CD8-positive, alpha-beta memory T cell (primary cell): ENCODE measurements at regions not wholly inside any gene's neighbourhood (a gene's known extent, or its start where the extent isn't known, plus 50 kb on each side); places are given as distances from the start of the nearest gene placed in this dataset.
A peak's percentile ranks its signal among the peaks of the same experiment; 100 is the strongest.

ENCODE experiments used
- CTCF ChIA-PET: fragments of 350-600 bp; sonication (Branson Sonifier 250); formaldehyde crosslinking; loops from one replicate; lab custom pipeline; 2021; ENCODE audit warnings: antibody characterized with exemption; lab: Charles Lee
- POLR2A ChIA-PET: fragments of 350-600 bp; sonication (Branson Sonifier 250); formaldehyde crosslinking; loops from one replicate; lab custom pipeline; 2021; ENCODE audit warnings: antibody characterized with exemption; lab: Charles Lee
- DNase-seq, 5 donors: peaks; one replicate each; pipeline versions ENCODE4 v3.0.0 to v3.0.0-alpha.2; 2020 to 2022; ENCODE audit warnings: mixed read lengths in 1 of 5
- H3K27ac ChIP-seq: one replicate; pipeline ENCODE4 v1.7.0; 2013; ENCODE audit warnings: low read depth, mild to moderate bottlenecking, low read length, moderate library complexity
- H3K27me3 ChIP-seq: 2 replicates; pipeline ENCODE4 v1.7.0; 2013; ENCODE audit warnings: low read length, mild to moderate bottlenecking; ENCODE audit not compliant: insufficient read depth, poor library complexity, severe bottlenecking
- H3K36me3 ChIP-seq: 2 replicates; pipeline ENCODE4 v1.7.0; 2013; ENCODE audit warnings: mild to moderate bottlenecking, low read length, moderate library complexity; ENCODE audit not compliant: insufficient read depth
- H3K4me1 ChIP-seq: 2 replicates; pipeline ENCODE4 v1.7.0; 2013; ENCODE audit warnings: mild to moderate bottlenecking, low read length, moderate library complexity; ENCODE audit not compliant: insufficient read depth
- H3K4me3 ChIP-seq: 2 replicates; pipeline ENCODE4 v1.7.0; 2013; ENCODE audit warnings: mild to moderate bottlenecking, low read length
- H3K9me3 ChIP-seq: 2 replicates; pipeline ENCODE4 v1.7.0; 2013; ENCODE audit warnings: mild to moderate bottlenecking, low read length
- H3K27ac Mint-ChIP-seq, 8 donors: one replicate each; pipeline ENCODE4 v1.8.0; 2020 to 2021; ENCODE audit warnings: mixed read lengths in 8 of 8, mild to moderate bottlenecking in 6 of 8, inconsistent platforms in 3 of 8, moderate library complexity in 3 of 8
- H3K27me3 Mint-ChIP-seq, 2 donors: one replicate each; pipeline ENCODE4 v1.8.0; 2020 to 2021; ENCODE audit warnings: mixed read lengths in 2 of 2, mild to moderate bottlenecking in 1 of 2, moderate library complexity in 1 of 2
- H3K36me3 Mint-ChIP-seq, 3 donors: one replicate each; pipeline ENCODE4 v1.8.0; 2020 to 2021; ENCODE audit warnings: mixed read lengths in 3 of 3, inconsistent platforms in 1 of 3, mild to moderate bottlenecking in 1 of 3
- H3K4me1 Mint-ChIP-seq, 3 donors: one replicate each; pipeline ENCODE4 v1.8.0; 2020 to 2021; ENCODE audit warnings: mixed read lengths in 3 of 3, inconsistent platforms in 1 of 3, mild to moderate bottlenecking in 1 of 3
- H3K4me3 Mint-ChIP-seq, 7 donors: one replicate each; pipeline ENCODE4 v1.8.0; 2020 to 2021; ENCODE audit warnings: mixed read lengths in 7 of 7, mild to moderate bottlenecking in 6 of 7, moderate library complexity in 4 of 7, inconsistent platforms in 2 of 7
- H3K9me3 Mint-ChIP-seq, 5 donors: one replicate each; pipeline ENCODE4 v1.8.0; 2020 to 2022; ENCODE audit warnings: mixed read lengths in 5 of 5, mild to moderate bottlenecking in 3 of 5, moderate library complexity in 2 of 5, inconsistent platforms in 1 of 5

GRCh38 chr11:19437760-19438159, 197.0 kb upstream of the E2F8 start:
- Histone ChIP-seq H3K36me3 (no peaks in the 10 kb centered on the region), H3K27ac (no peak overlapping the region), H3K4me1 (no peaks in the 10 kb centered on the region), H3K27me3 (no peaks in the 10 kb centered on the region), H3K4me3 (no peak overlapping the region), H3K9me3 (no peaks in the 10 kb centered on the region)
- ChIA-PET POLR2A (no interaction called here), CTCF (no interaction called here)
- Mint-ChIP-seq H3K36me3 (no peaks in the 10 kb centered on the region), H3K4me1 (no peaks in the 10 kb centered on the region), H3K9me3 (peaks cover 0 to 2% (median 0%) of the 10 kb centered on the region in 5 donors), H3K4me3 (no peak overlapping the region), H3K27me3 (peaks cover 14 to 41% of the 10 kb centered on the region in 2 donors), H3K27ac (peak overlapping the region in 1 of 8 donors; percentile 17)
- DNase-seq, result no peak

- Mint-ChIP-seq H3K4me3 (no peak overlapping the region), H3K27me3 (peaks cover 14 to 41% of the 10 kb centered on the region in 2 donors), H3K27ac (no peak overlapping the region), H3K36me3 (no peaks in the 10 kb centered on the region), H3K9me3 (peaks cover 0 to 2% (median 0%) of the 10 kb centered on the region in 5 donors), H3K4me1 (no peaks in the 10 kb centered on the region)
- Histone ChIP-seq H3K27me3 (no peaks in the 10 kb centered on the region), H3K9me3 (no peaks in the 10 kb centered on the region), H3K27ac (no peak overlapping the region), H3K4me1 (no peaks in the 10 kb centered on the region), H3K4me3 (no peak overlapping the region), H3K36me3 (no peaks in the 10 kb centered on the region)
- ChIA-PET POLR2A (no interaction called here), CTCF (no interaction called here)
- DNase-seq, result no peak
Observed at GRCh38 chr11:19436932-19437331, 196.2 kb upstream of the E2F8 start.

- no peak overlapping the region for H3K27ac Mint-ChIP-seq
- H3K9me3 Mint-ChIP-seq, result peaks cover 0 to 2% (median 0%) of the 10 kb centered on the region in 5 donors
- DNase-seq, result no peak
- ChIA-PET CTCF (no interaction called here), POLR2A (no interaction called here)
- no peaks in the 10 kb centered on the region for H3K4me1 Mint-ChIP-seq
- H3K27me3 Mint-ChIP-seq, result peaks cover 10 to 43% of the 10 kb centered on the region in 2 donors
- no peaks in the 10 kb centered on the region for H3K27me3 ChIP-seq
- H3K36me3 ChIP-seq, result no peaks in the 10 kb centered on the region
- no peak overlapping the region for H3K4me3 Mint-ChIP-seq
- no peak overlapping the region for H3K4me3 ChIP-seq
- H3K36me3 Mint-ChIP-seq, result no peaks in the 10 kb centered on the region
- no peaks in the 10 kb centered on the region for H3K9me3 ChIP-seq
- no peaks in the 10 kb centered on the region for H3K4me1 ChIP-seq
- no peak overlapping the region for H3K27ac ChIP-seq
Observed at GRCh38 chr11:19435306-19435989, 194.7 kb upstream of the E2F8 start.

DNA sequence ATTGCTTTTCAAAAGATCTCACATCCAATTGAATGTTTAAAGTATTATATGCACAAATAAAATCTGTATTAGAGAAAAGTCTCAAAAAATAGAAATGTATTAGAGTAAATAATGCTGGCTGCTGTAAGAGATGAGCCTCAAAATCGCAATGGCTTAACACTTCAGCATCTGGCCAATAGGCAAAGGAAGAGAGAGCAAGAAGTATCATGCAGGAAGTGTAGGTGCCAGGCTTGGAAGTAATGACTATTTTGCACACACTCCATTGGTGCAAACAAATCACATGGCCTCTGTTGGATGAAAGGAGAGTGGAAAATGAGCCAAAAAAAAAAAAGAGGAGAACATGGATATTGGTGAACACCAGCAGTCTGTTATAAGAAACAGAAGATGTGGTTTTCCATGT, 193.0 kb upstream of the E2F8 start:
- H3K27ac ChIP-seq, result no peak overlapping the region
- CTCF ChIA-PET, result no interaction called here
- H3K36me3 ChIP-seq, result no peaks in the 10 kb centered on the region
- Mint-ChIP-seq H3K4me3 (no peak overlapping the region), H3K9me3 (peaks cover 0 to 2% (median 0%) of the 10 kb centered on the region in 5 donors), H3K36me3 (no peaks in the 10 kb centered on the region), H3K27me3 (peaks cover 13 to 43% of the 10 kb centered on the region in 2 donors), H3K4me1 (no peaks in the 10 kb centered on the region), H3K27ac (no peak overlapping the region)
- H3K27me3 ChIP-seq, result no peaks in the 10 kb centered on the region
- H3K4me3 ChIP-seq, result no peak overlapping the region
- POLR2A ChIA-PET, result no interaction called here
- no peaks in the 10 kb centered on the region for H3K4me1 ChIP-seq
- no peak for DNase-seq
- H3K9me3 ChIP-seq, result no peaks in the 10 kb centered on the region

GRCh38 chr11:19433367-19433766, 192.6 kb upstream of the E2F8 start:
- ChIA-PET CTCF (no interaction called here), POLR2A (no interaction called here)
- Histone ChIP-seq H3K4me1 (no peaks in the 10 kb centered on the region), H3K4me3 (no peak overlapping the region), H3K9me3 (no peaks in the 10 kb centered on the region), H3K27me3 (no peaks in the 10 kb centered on the region), H3K36me3 (no peaks in the 10 kb centered on the region), H3K27ac (no peak overlapping the region)
- no peak for DNase-seq
- Mint-ChIP-seq H3K4me1 (no peaks in the 10 kb centered on the region), H3K4me3 (no peak overlapping the region), H3K27me3 (peaks cover 10 to 45% of the 10 kb centered on the region in 2 donors), H3K27ac (no peak overlapping the region), H3K9me3 (peaks cover 0 to 2% (median 0%) of the 10 kb centered on the region in 5 donors), H3K36me3 (no peaks in the 10 kb centered on the region)

GRCh38 chr11:19432370-19433061, 191.8 kb upstream of the E2F8 start:
- no peak overlapping the region for H3K4me3 Mint-ChIP-seq
- no peaks in the 10 kb centered on the region for H3K36me3 Mint-ChIP-seq
- CTCF ChIA-PET, result no interaction called here
- Histone ChIP-seq H3K27me3 (no peaks in the 10 kb centered on the region), H3K27ac (no peak overlapping the region), H3K36me3 (no peaks in the 10 kb centered on the region), H3K9me3 (no peaks in the 10 kb centered on the region), H3K4me1 (no peaks in the 10 kb centered on the region), H3K4me3 (no peak overlapping the region)
- POLR2A ChIA-PET, result no interaction called here
- H3K27me3 Mint-ChIP-seq, result peaks cover 10 to 44% of the 10 kb centered on the region in 2 donors
- no peak for DNase-seq
- H3K27ac Mint-ChIP-seq, result no peak overlapping the region
- no peaks in the 10 kb centered on the region for H3K4me1 Mint-ChIP-seq
- no peaks in the 10 kb centered on the region for H3K9me3 Mint-ChIP-seq

DNA sequence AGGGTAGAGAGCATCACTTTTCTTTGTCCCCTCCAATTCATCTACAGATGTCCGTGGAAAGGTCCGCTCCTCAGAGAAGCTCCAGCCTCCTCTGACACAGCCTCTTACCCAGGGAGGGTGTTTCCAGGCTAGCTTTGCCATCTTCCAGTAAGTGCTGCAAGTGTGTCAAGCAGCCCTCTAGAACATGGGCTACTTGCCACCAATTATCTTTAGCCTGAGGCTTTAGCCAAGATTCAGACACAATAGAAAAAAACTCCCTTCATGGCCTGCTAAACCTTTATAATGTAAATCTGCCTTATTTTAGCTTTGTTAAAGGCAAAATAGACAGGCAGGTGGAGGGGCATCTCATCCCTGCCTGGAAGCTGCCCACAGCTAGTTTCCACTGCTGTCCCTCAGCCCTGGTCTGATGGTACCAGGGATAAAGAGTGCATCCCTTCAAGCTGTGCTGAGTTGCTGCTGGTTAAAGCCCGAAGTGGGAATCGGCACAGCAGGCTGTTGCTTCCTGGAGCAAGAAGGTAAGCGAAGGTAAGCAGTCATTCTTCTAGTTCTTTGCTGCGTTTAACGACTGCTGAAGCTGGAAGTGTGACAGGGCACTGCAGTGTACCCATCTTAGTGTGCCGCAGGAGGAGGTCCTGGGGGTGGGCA, 190.1 kb upstream of the E2F8 start:
- Mint-ChIP-seq H3K36me3 (no peaks in the 10 kb centered on the region), H3K9me3 (no peaks in the 10 kb centered on the region), H3K27ac (no peak overlapping the region), H3K27me3 (peaks cover 12 to 49% of the 10 kb centered on the region in 2 donors), H3K4me1 (no peaks in the 10 kb centered on the region), H3K4me3 (no peak overlapping the region)
- Histone ChIP-seq H3K4me3 (no peak overlapping the region), H3K36me3 (no peaks in the 10 kb centered on the region), H3K9me3 (no peaks in the 10 kb centered on the region), H3K4me1 (no peaks in the 10 kb centered on the region), H3K27ac (no peak overlapping the region), H3K27me3 (no peaks in the 10 kb centered on the region)
- CTCF ChIA-PET, result no interaction called here
- POLR2A ChIA-PET, result no interaction called here
- no peak for DNase-seq

- no peak overlapping the region for H3K4me3 ChIP-seq
- no peaks in the 10 kb centered on the region for H3K4me1 Mint-ChIP-seq
- CTCF ChIA-PET, result no interaction called here
- DNase-seq, result no peak
- H3K9me3 Mint-ChIP-seq, result no peaks in the 10 kb centered on the region
- peaks cover 16 to 50% of the 10 kb centered on the region in 2 donors for H3K27me3 Mint-ChIP-seq
- H3K36me3 Mint-ChIP-seq, result no peaks in the 10 kb centered on the region
- POLR2A ChIA-PET, result no interaction called here
- no peak overlapping the region for H3K27ac ChIP-seq
- H3K9me3 ChIP-seq, result no peaks in the 10 kb centered on the region
- no peaks in the 10 kb centered on the region for H3K27me3 ChIP-seq
- H3K4me3 Mint-ChIP-seq, result no peak overlapping the region
- no peaks in the 10 kb centered on the region for H3K4me1 ChIP-seq
- H3K27ac Mint-ChIP-seq, result no peak overlapping the region
- H3K36me3 ChIP-seq, result no peaks in the 10 kb centered on the region
Observed at GRCh38 chr11:19430346-19430745, 189.6 kb upstream of the E2F8 start.
